GM19468 (cell line): ENCODE measurements at regions not wholly inside any gene's neighbourhood (a gene's known extent, or its start where the extent isn't known, plus 50 kb on each side); places are given as distances from the start of the nearest gene placed in this dataset.

Experiments used
- ATAC-seq: cut with Tn5 transposase; IDR thresholded peaks from one replicate; pipeline ENCODE4 v1.9.1; 2021; ENCODE audit warnings: mild to moderate bottlenecking, moderate library complexity, moderate number of reproducible peaks; ENCODE audit not compliant: unreplicated experiment; ENCODE audit errors: extremely low read depth

DNA sequence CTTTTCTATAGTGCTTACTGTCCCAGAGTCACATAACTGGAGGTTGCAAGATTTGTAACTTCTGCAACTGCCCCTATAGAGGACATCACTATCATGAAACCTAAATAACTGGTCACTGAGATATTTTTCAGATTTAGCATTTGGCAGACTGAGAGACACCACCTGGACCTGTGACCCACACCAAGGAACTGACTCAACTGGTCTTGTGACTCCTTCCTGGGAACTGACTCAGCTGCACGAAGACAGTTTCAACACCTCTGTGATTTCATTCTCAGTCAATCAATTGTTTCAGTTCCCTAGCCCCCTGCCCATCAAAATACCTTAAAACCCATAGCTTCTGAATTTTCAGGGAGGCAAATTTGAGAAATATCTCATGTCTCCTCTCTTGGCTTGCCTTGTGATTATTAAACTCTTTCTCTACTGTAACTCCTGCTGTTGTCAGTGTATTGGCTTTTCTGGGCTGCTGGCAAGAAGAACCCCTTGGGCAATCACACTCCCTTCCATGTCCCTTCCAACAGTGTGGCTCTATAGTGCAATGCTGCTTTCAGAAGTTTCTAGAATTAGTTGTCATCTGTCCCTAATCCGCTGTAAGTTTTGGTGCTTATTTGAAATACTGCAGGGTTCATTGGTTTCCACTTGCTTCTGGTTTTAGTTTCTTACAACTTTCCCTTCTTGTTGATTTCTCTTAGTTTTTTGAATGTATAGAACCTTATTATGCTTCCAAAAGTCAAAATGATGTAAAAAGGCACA is 127.8 kb upstream of the ADCY1 start:
- no peak for ATAC-seq

DNA sequence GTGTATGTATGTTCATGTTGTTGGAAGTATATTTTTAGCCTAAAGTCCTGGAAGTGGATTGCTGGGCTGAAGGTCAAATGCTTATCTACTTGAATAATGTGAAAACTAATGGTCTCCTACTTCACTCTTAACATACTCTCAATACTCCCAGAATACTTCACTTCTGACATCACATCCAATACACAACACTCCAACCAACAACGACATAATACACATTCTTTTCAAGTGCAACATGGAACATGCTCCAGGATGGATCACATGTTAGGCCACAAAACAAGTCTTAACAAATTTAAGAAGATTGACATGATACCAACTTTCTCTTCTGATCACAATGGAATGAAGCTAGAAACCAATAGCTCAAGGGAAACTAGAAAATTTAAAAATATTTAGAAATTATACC is 126.9 kb upstream of the ADCY1 start:
- no peak for ATAC-seq

DNA sequence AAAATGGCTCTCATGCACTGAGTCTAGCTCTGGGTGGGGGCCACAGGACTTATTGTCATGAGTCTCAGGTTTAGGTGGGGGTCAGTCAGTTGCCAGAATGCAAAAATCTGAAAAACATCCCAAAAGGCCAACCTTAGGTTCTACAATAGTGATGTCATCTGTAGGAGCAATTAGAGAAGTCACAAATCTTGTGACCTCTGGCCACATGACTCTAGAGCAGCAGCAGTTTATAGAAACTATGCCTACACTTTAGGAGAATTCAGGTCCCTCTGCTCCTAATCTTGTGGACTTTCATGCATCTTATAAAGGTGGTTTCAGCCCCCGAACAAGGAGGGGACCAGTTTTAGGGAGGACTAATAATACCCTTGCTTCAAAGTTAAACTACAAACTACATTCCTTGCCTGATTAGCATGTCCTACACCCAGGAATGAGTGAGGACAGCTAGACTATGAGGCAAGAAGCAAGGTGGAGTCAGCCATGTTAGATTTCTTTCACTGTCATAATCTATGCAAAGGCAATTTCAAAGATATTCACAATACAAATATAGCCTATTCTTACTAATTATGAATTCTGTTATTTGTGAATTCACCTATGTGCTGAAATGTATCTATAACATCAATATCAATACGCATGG is 123.5 kb upstream of the ADCY1 start:
- ATAC-seq, result no peak

DNA sequence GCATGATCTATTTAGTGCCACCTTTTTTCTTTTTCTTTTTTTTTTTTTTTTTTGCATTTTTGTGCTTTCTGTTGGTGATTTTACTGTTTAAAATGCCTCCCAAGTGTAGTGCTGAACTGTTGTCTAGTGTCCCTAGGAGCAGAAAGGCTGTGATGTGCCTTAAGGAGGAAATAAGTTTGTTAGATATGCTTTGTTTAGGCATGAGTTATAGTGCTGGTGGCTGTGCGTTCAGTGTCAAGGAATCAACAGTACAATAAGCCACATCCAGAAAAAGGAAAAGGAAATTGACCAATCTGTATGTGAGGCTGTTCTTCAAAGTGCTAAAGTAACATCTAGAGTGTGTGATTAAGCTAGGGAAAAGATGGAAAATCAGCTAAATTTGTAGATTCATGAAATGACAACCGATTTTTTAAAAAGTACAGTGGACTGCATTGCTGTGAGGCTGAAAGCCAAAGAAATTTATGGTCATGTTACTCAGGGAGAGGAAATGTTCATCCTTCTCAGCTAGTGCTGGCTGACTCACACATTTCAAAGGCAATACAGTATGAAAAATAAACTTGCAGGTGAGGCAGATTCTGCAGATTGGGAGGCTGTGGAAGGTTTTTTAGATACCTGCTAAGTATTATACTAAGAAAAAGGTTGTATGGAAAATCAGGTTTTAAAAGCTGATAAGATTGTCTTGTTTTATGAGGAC is 122.7 kb upstream of the ADCY1 start:
- ATAC-seq, result no peak

DNA sequence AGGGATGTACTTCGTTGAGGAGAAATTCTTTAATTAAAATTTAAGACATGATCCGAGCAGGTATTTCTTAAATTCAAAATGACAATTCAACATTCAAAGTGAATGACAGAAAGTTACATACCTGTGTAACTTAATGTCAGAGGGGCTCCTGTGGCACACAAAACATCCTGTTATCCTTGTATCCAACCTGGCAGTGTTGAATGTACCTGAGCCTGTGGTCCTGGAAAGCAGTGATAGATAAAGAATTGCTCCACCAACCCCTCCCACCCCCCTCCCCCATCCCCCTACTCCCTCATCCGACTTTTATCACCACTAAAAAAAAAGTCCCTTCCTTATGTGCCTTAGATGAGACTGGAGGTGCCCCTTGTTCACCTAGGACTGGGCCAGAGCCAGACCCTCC is 119.4 kb upstream of the ADCY1 start:
- no peak for ATAC-seq

DNA sequence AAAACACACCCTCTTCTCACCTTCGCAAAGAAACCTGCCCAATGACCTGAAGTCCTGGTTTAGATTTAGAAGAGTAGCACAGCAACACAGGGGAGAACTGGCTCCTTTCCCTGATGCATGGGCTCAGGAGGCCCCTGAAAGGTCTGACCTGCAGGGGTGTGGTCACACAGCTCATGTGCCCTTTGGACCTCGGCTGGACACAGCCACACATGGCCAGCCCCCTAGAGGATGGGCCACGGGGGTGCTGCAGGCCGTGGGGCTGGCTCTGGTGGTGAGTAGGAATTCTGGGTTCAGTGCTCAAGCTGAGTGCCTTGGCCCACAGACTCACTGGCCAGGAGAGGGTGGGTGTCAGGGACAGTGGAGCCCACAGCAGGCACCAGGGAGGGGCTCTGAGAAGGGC is 118.5 kb upstream of the ADCY1 start:
- ATAC-seq, result no peak

DNA sequence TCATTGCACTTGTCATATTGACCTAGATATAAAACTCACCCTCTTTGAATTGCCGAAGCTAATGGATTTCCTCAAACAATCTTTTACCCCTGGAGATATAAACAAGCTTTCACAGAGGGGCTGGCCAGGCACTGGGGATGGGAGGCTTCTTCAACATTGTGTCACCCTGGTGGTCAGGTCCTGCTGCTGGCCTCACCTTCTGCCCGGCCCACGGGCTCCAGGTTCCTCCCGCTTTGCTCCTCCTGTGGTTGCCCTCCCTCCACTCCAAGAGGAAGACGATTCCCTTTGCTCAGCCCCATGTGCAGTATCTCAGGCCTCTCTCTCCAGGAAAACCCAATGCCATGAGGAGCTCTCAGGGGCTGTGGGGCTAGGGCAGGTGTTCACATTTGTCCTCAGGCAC is 118.1 kb upstream of the ADCY1 start:
- no peak for ATAC-seq

DNA sequence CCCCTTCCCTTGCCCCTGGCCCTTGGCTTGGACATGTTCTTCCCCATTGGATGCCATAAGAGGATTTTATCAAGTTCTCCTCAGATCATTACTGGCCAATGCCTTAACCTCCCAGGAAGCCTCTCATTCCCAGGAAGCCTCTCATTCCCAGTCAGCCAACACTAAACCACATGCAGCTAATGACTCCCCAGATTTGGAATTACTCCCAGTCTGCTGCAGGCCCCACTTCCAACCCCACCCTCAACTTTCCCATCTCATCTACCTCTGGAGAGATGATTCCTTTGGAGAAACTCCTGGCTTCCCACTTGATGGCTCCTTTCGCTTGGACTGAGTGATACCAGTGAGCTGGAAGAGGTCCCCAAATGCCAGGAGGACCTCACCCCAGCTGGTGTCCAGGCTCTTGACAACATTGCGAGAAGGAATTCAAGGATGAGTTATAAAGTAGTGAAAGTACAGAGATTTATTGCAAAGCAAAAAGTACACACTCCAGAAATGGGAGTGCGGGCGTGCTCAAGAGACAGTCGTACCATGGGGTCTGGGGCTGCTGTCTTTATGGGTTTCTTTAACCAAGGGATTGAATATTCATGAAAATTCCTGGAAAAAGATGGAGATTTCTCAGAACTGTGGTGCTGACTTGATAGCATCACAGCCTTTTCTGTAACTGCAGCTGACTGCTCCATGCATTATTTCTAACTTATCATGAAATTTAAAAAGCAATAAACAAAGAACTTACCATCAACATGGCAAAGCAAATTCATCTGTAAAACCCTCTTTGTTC is 117.2 kb upstream of the ADCY1 start:
- ATAC-seq, result no peak

DNA sequence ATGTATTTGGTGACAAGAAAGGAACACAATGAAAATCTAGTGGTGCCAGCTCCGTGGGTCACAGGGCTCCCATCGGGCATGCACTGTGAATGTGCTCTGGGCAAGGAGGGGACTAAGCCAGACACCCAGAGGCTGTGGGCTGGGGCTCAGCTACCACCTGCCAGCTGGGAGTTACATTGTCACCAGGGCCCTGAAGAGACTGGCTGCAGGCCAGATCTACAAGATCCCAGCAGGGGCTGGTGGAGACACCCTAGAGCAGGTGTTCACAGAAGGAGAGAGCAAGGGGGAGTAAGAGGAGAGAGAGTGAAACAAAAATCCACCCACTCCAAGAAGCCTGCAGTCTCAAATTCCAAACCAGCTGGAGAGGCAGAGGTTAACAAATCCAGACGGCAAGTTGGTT is 116.6 kb upstream of the ADCY1 start:
- ATAC-seq, result no peak

DNA sequence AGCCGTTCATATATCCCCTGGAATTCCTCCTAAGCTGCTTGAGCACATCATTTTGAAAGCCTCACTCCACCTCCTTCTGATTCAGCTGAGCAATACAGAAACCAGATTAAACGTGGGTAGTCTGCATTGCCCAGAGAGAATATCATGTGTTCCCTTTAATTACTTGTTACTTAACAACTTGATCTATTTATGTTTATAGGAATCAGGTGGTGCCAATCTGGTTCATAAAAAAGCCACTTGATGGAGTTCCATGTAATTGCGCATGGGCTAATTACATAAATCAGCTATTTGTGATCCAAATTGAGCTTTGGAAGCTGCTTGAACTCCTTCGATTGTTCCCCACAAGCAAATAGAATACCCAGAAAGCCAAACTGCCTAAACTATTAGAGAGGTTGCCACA is 114.7 kb upstream of the ADCY1 start:
- no peak for ATAC-seq

DNA sequence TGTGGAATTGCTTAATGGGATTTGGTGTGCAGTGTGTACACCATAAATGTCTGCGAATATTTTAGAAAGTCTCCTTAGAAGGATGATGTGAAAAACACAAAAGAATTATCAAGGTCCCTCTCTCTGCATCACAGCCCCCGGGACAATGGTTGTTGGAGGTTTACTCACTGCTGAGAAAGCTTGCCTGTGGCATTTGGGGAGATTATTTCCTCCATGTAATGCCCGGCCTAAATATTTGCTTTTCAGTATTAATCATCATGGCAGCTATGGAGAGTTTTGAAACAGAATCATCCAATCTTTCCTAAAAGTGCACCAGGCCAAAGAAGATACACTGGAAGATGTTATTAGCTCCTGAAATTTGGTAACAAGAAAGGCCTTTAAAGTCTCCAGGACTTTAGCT is 113.8 kb upstream of the ADCY1 start:
- no peak for ATAC-seq

DNA sequence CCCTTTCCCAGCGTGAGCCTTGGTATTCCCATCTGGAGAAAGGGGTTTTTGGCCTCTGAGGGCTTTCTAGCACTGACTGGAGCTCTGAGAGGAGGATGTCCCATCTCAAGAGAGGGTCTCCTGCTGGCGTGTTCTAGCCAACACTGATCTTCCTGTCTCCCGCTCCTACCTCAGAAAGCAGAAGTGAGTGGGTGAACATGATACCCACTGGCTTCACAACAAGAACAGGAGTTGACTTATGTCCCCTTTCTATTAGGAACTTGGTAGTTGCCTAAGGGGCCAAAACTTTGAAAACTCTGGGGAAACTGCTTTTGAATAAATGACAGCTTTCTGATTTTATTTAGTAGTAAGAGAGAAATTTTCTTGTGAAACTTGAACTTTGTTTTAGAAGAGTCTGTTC is 113.1 kb upstream of the ADCY1 start:
- no peak for ATAC-seq

DNA sequence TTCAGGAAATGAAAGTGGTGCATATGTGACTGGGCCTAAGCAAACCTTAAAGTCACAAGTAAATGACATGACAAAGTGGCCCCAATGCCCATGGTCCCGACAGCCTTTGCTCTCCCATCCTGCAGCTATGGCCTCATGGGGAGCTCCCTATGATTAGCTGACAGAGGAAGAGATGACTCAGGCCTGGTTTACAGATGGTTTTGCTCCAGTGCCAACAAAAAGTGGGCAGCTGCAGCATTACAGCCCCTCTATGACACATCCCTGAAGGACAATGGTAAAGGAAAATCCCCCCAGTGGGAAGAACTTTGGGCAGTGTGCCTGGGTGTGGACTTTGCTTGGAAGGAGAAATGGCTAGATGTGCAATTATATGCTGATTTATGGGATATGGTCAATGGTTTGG is 105.1 kb upstream of the ADCY1 start:
- ATAC-seq, result no peak

DNA sequence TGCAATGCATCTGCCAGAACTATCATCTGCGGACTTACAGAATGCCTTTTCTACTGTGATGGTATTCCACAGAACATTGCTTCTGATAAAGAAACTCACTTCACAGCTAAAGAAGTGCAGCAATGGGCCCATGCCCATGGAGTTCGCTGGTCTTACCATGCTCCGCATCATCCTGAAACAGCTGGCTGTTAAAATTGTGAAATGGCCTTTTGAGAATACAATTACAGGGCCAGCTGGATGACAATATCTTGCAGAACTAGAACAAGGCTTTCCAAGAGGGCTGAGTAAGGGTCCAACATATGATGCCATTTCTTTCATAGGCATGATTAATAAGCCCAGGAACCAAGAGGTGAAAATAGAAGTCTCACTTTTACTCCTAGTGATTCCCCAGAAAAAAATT is 104.1 kb upstream of the ADCY1 start:
- ATAC-seq, result no peak

DNA sequence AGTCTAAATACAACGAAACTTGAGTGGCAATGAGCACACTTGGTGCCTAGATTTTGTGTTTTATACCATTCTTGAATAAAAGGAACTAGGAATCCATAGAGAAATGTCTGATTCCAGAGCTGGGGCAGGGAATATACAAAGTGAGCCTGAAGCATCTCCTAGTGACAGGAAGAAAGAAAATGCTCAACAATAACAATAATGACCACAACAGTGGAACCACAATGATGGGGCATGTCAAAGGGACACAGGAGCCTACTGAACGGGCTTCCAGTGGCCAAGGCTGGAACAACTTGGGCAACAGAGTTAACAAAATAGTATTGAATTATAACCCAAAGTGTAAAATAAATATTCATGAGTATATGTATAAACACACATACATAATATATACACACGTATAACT is 94.4 kb upstream of the ADCY1 start:
- ATAC-seq, result no peak

DNA sequence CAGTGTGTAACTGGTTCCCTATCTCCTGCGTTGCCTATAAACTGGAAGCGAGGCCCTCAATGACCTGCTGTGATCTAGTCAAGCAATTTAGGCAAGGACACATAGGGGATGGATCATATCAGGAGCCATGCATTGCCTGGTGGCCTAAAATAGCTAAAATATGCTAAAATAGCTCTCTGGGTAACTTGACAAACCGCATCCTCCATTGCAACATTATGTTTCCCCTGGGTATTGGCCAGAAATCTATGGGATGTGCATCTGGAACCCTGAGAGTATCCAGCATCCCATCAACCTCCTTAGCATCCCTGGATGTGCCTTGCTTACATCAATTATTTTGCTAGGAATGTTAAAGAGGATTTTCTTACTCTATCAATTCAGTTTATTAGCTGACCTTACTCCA is 91.7 kb upstream of the ADCY1 start:
- no peak for ATAC-seq

DNA sequence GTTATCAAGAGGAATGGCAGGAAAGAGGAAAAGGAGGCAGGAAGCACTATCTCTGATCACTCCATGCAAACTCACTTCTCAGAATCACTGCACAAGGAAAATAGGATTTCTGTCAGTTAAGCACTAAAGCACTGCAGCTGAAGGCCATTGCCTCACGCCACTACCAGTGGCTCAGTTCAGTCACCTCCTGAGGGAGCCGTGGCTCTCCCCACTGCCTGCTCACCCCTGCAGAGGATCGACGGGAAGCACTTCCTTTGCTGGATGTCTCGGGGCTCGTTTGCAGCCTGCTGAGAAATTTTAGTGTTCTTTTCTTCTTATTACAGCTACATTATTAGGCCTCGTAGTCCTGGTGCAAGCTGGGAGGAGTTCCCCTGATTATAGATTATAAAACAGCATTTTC is 90.1 kb upstream of the ADCY1 start:
- no peak for ATAC-seq

DNA sequence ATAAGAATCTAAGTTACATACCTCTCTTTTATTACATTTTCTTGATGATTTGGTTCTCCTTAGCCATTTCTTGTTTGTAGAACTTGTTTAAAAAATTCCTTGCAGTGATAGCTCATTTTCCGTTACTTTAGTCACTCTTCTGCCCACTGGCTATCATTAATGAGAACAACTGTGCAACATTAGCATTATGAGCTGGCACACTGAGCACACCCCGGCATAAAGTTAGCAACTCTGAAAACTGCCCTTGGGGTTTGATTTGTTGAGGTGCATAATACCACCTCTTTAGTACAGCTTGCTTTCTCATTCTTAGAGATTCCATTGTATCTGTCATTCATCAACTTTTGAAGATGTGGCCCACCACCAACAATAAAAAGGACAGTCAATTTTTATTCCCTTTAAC is 87.6 kb upstream of the ADCY1 start:
- ATAC-seq, result no peak

DNA sequence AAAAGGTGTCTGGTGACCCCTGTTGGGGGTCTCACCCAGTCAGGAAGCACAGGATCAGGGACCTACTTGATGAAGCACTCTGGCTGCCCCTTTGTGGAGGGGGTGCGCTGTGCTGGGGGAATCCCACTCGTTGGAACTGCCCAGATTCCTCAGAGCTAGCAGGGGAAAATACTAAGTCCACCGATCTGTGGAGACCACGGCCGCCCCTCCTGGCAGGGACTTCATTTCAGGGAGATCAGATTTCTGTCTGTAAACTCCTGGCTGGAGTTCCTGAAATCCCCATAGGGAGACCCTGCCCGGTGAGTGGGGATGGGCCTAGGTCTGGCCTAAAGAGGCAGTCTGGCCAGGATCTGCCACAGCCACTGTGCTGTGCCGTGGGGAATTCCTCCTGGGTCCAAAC is 79.3 kb upstream of the ADCY1 start:
- ATAC-seq, result no peak

DNA sequence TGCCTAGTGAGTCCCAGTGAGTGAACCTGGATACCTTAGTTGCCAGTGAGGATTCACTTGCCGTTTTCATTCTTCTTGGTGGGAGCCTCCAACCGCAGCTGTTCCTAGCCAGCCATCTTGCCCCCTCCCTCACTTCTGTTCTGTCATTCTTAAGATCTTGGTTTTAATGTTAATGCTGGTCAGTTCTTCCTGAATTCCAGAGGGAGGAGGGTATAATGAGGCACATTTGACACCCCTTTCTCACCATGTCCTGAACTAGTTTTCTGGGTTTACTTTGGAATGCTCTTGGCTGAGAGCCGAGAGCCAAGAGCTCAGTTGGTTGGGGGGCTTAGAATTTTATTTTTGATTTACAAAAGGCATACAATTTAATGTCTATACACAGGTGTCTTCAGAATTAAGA is 78.5 kb upstream of the ADCY1 start:
- no peak for ATAC-seq

DNA sequence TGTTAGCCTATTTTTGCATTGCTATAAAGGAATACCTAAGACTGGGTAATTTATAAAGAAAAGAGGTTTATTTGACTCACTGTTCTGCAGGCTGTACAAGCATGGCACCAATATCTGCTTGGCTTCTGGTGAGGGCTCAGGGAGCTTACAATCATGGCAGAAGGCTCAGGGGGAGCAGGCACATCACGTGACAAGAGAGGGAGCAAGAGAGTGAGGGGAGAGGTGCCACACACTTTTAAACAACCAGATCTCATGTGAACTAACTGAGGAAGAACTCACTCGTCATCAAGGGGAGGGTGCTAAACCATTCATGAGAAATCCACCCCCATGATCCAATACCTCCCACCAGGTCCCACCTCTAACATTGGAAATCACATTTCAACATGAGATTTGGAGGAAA is 73.9 kb upstream of the ADCY1 start:
- ATAC-seq, result no peak
